Activated B cell treated with CpG ODN at 0.5 μM for 24 hours (primary cell): ENCODE measurements at regions not wholly inside any gene's neighbourhood (a gene's known extent, or its start where the extent isn't known, plus 50 kb on each side); places are given as distances from the start of the nearest gene placed in this dataset.

Source experiments
- ATAC-seq: fragments of 200-7000 bp; cut with Tn5 transposase; one replicate; pipeline ENCODE4 v1.10.0; 2021; ENCODE audit warnings: low read depth, mild to moderate bottlenecking, moderate library complexity
- CTCF ChIA-PET: fragments of 350-600 bp; sonication (Branson Sonifier 250); formaldehyde crosslinking; loops from one replicate; lab custom pipeline; 2021; ENCODE audit warnings: antibody characterized with exemption; lab: Charles Lee
- POLR2A ChIA-PET: fragments of 350-600 bp; sonication (Branson Sonifier 250); formaldehyde crosslinking; loops from one replicate; lab custom pipeline; 2021; ENCODE audit warnings: antibody characterized with exemption; lab: Charles Lee
- DNase-seq: peaks from one replicate; pipeline ENCODE4 v3.0.0; 2022
- H3K27ac Mint-ChIP-seq: one replicate; pipeline ENCODE4 v1.8.0; 2020; ENCODE audit warnings: mixed read lengths
- H3K27me3 Mint-ChIP-seq: one replicate; pipeline ENCODE4 v1.8.0; 2021; ENCODE audit warnings: mixed read lengths
- H3K36me3 Mint-ChIP-seq: one replicate; pipeline ENCODE4 v1.8.0; 2021; ENCODE audit warnings: low read depth, mixed read lengths
- H3K4me1 Mint-ChIP-seq: one replicate; pipeline ENCODE4 v1.8.0; 2021; ENCODE audit warnings: mixed read lengths
- H3K4me3 Mint-ChIP-seq: one replicate; pipeline ENCODE4 v1.8.0; 2020; ENCODE audit warnings: mild to moderate bottlenecking, mixed read lengths
- H3K9me3 Mint-ChIP-seq: one replicate; pipeline ENCODE4 v1.8.0; 2020; ENCODE audit warnings: mixed read lengths
- intact Hi-C: fragments of 100-400 bp; cut with micrococcal nuclease; formaldehyde crosslinking; loops from one replicate; pipeline ENCODE4 v1.15.1; 2024
- TF ChIP-seq, protein P1 (sequence below): fragments of 200-600 bp; IDR thresholded peaks from one replicate; pipeline ENCODE4 v1.8.0; 2022; ENCODE audit warnings: antibody characterized with exemption, mild to moderate bottlenecking

DNA sequence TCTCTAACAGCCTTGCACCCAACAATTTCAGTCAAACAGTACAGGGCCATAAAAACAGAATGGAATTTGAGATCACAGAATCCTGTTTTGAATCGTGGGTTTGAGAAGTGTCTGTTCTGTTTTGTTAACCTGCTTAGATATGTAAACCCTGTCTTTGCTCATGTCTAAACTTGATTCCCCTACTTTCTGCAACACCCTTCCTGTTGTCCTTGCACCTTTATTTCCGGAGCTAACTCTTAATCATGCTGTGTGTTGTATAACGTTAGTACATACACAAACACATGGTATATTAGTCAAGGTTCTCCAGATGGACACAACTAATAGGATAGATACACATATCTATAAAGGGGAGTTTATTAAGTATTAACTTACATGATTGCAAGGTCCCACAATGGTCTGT, 2229.2 kb upstream of the C9orf72 start:
- no peak for ATAC-seq
- CTCF ChIA-PET: no interaction called here
- Mint-ChIP-seq H3K9me3 (peaks cover 3% of the 10 kb centered on the region), H3K4me1 (no peaks in the 10 kb centered on the region), H3K27me3 (no peaks in the 10 kb centered on the region), H3K4me3 (no peak overlapping the region), H3K27ac (no peak overlapping the region), H3K36me3 (no peaks in the 10 kb centered on the region)
- intact Hi-C loops: no loop called here
- no peak for DNase-seq
- TF ChIP-seq, protein P1, sequence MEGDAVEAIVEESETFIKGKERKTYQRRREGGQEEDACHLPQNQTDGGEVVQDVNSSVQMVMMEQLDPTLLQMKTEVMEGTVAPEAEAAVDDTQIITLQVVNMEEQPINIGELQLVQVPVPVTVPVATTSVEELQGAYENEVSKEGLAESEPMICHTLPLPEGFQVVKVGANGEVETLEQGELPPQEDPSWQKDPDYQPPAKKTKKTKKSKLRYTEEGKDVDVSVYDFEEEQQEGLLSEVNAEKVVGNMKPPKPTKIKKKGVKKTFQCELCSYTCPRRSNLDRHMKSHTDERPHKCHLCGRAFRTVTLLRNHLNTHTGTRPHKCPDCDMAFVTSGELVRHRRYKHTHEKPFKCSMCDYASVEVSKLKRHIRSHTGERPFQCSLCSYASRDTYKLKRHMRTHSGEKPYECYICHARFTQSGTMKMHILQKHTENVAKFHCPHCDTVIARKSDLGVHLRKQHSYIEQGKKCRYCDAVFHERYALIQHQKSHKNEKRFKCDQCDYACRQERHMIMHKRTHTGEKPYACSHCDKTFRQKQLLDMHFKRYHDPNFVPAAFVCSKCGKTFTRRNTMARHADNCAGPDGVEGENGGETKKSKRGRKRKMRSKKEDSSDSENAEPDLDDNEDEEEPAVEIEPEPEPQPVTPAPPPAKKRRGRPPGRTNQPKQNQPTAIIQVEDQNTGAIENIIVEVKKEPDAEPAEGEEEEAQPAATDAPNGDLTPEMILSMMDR: no peak
- POLR2A ChIA-PET: no interaction called here

DNA sequence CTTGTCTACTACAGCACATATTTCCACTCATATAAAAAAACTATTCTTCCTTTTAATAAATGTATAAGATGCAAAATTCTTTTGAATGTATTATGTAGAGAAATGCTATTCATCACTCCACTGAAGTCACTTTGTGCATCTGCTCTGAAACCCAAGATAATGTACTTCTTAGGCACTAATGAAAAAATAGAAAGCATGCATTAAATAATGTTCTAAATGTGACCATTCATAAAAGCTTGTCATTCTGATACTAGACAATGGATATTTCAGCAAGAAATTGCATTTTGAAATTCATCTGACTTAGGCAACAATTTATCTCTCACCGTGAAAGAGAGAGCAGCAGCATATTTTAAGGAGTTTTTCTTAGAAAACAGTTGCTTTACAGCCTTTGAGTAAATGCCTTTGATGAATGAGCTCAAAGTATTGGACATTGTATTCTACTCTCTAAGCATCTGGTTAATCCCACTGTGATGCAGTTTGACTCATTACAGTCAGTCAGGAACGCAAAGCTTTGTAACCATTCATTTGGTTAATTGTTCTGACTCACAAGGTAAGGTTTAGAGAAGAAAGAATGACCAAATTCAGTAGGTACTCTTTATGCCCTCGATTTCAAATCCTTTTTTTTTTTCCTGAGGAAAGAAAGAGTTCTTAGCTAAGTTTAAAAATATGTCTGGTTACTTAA, 2233.8 kb upstream of the C9orf72 start:
- no peak for ATAC-seq
- Mint-ChIP-seq H3K27me3 (no peaks in the 10 kb centered on the region), H3K4me1 (no peaks in the 10 kb centered on the region), H3K4me3 (no peak overlapping the region), H3K9me3 (peaks cover 10% of the 10 kb centered on the region), H3K36me3 (no peaks in the 10 kb centered on the region), H3K27ac (no peak overlapping the region)
- ChIA-PET CTCF (no interaction called here), POLR2A (no interaction called here)
- DNase-seq: no peak
- TF ChIP-seq, protein P1: no peak
- intact Hi-C loops: no loop called here

DNA sequence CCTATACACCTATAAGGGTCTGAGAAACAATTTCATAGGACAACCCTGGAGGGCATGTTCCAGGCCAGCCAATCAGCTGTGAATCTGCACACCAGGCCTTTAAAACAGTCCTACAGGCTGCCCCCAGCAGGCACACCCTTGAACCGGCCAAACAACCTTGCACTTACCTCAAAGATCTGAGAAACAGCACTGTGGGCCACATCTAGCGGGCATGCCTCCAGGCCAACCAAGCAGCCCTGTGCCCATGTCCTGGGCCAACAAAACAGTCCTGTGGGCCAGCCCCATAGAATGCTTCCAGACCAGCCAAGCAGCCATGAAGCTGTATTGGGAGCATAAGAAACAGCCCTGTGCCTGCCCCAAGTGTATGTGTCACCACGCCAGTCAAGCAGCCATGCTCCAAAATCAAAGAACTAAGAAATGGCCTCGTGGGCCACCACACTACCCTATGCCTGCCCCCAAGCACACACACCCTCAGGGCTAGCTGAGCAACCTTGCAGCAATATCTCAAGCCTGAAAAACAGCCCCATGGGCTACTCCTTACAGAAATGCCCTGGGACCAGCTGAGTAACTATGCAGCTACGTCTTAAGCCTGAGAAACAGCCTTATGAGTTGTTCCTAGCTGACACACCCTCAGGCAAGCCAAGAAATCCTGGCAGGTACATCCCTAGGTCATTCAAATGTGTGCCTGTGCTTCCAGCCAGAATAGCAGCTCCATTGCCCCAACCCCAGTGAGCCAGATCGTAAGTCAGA, 2243.8 kb upstream of the C9orf72 start:
- ATAC-seq: no peak
- H3K27me3 Mint-ChIP-seq: no peaks in the 10 kb centered on the region

DNA sequence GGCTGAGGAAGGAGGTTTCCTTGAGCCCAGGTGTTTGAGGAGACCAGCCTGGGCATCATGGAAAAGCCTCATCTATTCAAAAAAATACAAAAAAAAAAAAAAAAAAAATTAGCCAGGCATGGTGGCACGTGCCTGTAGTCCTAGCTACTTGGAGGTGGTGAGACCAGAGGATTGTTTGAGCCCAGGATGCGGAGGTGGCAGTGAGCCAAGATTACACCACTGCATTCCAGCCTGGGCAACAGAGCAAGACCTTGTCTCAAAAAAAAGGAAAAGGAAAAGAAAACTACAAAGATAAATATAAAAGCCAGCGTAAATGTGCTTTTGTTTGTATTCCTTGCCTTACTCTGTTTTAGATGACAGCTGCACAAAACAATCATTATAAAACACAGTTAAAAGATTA, 2249.2 kb upstream of the C9orf72 start:
- H3K27ac Mint-ChIP-seq: no peak overlapping the region
- no peak for DNase-seq
- H3K9me3 Mint-ChIP-seq: peaks cover 20% of the 10 kb centered on the region

More for the DNA sequence above, 2243.8 kb upstream of the C9orf72 start:
- TF ChIP-seq, protein P1: no peak
- intact Hi-C loops: no loop called here
- ChIA-PET POLR2A (no interaction called here), CTCF (no interaction called here)
- Mint-ChIP-seq H3K9me3 (peaks cover 21% of the 10 kb centered on the region), H3K4me3 (no peak overlapping the region), H3K4me1 (no peaks in the 10 kb centered on the region), H3K27ac (no peak overlapping the region), H3K36me3 (no peaks in the 10 kb centered on the region)
- no peak for DNase-seq

DNA sequence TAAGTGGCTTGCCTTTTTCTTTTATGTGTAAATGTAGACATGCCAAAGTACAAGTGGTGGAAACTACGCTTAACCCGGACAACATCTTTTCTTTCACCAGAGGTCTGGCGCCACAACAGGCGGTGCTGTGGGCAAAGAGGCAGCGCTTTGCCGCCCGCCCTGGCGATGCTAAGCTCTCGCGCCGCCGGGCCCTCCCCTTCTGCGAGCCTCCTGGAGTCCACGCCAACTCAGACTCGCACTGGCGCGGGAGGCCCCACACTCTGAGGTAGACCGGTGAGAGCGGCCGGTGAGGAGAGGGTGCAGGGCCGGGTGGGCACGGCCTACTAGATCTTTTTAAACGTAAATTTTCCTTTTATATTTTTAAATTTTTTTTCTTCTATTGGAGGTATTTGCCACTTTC, 2253.1 kb upstream of the C9orf72 start:
- CTCF ChIA-PET: no interaction called here
- peaks cover 8% of the 10 kb centered on the region for H3K9me3 Mint-ChIP-seq
- DNase-seq (no peak), ATAC-seq (no peak)
- no peak overlapping the region for H3K27ac Mint-ChIP-seq
- no peaks in the 10 kb centered on the region for H3K36me3 Mint-ChIP-seq
- H3K27me3 Mint-ChIP-seq: no peaks in the 10 kb centered on the region
- POLR2A ChIA-PET: no interaction called here
- H3K4me1 Mint-ChIP-seq: no peaks in the 10 kb centered on the region
- TF ChIP-seq, protein P1: no peak
- no peak overlapping the region for H3K4me3 Mint-ChIP-seq
- intact Hi-C loops: no loop called here

More for the DNA sequence above, 2249.2 kb upstream of the C9orf72 start:
- H3K27me3 Mint-ChIP-seq: no peaks in the 10 kb centered on the region
- ChIA-PET POLR2A (no interaction called here), CTCF (no interaction called here)
- ATAC-seq: no peak
- H3K36me3 Mint-ChIP-seq: no peaks in the 10 kb centered on the region
- H3K4me1 Mint-ChIP-seq: no peaks in the 10 kb centered on the region
- H3K4me3 Mint-ChIP-seq: no peak overlapping the region
- intact Hi-C loops: no loop called here
- TF ChIP-seq, protein P1: no peak
